GM21737 (cell line): ENCODE measurements at regions not wholly inside any gene's neighbourhood (a gene's known extent, or its start where the extent isn't known, plus 50 kb on each side); places are given as distances from the start of the nearest gene placed in this dataset.
"Not testable (repeated sequence)": the region's sequence is repeated elsewhere in the genome, so short reads cannot be mapped to it uniquely, and the experiment has no call there.

Source experiments
- ATAC-seq: cut with Tn5 transposase; IDR thresholded peaks from one replicate; pipeline ENCODE4 v1.9.1; 2021; ENCODE audit warnings: mild to moderate bottlenecking, moderate library complexity; ENCODE audit not compliant: unreplicated experiment

DNA sequence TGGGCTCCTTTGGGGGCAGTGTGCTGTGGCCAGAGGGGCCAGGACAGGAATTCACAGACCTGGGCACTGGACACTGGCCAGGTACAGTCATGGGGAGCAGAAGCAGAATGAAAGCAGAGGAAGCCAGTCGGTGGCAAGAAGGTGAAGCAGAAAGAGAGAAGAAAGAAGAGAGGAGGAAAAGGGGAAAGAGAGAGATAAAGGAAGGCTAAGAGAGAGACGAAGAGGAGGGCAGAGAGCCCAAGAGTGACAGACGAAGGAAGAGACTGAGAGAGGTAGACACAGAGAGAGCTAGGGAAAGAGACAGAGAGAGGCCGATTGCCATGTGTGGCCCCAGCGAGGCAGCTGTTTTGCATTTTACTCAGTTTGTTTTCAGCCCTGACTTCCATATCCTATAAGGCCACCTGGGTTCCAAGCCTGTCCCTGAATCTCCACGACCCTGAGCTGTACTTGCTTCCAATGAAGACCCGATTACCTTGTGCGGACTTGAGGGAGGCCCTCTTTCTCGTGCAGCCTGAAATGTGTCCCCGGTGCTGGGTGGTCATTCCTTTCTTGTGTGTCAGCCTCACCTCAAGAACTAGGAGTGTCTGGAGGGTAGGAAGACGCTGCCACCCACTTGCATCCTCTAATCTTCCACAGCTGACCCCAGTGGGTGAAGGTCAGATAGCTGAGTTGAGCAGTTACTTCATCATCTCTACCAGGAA lies 73.9 kb downstream of the LSM3 start:
- ATAC-seq, result no peak

DNA sequence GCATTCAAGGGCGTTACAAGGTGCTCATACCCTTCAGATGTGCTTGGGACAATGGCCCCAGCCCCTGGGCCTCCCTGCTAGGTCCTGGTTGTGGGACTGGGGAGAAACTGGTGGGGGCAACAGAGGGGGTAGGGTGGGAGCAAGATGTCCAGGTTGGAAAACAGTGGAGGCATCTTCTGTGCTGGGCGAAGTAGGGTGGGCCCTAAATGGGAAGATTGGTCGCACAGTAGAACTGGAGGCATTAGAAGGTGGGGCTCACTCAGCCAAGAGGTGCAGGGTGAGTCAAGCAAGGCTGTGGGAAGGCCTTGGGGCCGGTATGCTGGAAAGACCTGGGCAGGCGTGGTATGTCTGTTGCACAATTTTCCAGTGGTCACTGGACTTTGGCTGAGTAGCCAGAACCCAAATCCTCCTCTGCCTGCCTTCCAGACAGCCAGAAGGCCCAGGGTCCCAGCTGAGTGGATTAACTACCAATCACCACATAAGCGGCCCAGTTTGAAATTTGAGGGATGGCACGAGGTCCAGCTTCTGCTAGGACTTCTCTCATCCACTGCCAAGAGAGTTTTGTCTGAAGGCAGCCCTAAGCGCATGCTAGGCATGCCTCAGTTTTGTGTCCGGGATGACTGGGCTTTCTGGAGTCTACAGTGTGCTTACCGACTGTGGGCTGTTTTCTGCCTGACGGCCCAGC lies 74.5 kb downstream of the LSM3 start:
- no peak for ATAC-seq

DNA sequence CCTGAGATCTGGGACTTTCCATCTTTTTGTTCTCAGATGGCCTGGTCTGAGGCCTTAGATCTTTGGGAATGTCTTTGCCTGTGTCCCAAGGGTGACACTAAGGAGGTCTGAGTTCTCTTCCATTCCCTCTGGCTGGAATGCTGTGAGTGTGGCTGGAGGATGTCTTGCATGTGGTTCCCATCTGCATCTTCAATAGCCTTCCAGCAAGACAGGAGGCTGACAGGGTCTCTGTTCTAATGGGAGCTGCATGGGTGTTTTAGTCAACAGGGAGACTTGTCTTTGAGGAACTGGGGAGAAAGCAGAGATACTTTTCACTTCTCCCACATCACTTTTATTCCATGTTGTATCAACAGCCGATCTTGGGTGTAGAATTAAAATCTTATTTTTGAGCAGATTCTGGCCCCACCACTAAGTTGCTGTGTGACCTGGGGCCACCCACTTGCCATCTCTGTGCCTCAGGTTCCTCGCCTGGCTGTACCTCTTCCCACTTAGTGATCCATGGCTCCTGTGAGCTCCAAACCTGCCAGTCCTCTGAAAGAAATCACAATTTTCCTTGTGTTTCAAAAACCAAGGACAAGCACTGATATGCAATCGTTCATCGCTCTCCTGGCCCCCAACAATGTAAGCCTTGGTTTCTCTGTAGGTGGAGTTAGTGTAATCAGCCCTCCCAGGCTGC lies 75.2 kb downstream of the LSM3 start:
- ATAC-seq, result no peak

DNA sequence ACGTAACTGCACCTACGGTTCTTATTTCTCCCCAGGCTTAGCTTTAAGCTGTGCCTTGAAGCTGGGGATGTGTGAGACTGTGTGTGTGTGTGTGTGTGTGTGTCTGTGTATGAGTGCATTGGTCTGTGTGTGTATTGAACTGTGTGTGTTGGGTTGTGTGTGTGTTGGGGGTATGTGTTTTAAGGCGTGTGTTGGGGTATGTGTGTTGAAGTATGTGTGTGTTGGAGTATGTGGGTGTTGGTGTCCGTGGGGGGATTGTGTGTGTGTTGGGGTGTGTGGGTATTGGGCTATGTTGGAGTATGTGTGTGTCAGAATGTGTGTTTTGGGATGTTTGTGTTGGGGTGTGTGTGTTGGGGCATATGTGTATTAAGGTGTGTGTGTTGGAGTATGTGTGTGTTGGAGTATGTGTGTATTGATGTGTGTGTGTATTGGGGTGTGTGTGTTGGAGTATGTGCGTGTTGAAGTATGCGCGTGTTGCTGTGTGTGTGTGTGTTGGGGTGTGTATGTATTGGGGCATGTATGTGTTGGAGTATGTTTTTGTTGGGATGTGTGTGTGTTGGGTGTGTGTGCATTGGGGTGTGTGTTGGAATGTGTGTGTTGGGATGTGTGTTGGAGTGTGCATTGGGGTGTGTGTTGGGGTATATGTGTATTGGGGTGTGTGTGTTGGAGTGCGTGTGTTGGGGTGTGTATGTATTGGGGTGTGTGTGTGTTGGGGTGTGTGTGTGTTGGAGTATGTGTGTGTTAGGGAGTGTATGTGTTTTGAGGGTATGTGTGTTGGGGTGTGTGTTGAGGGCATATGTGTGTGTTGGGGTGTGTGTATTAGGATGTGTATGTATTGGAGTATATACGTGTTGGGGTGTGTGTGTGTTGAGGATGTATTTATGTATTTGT lies 76.4 kb downstream of the LSM3 start:
- no peak for ATAC-seq

DNA sequence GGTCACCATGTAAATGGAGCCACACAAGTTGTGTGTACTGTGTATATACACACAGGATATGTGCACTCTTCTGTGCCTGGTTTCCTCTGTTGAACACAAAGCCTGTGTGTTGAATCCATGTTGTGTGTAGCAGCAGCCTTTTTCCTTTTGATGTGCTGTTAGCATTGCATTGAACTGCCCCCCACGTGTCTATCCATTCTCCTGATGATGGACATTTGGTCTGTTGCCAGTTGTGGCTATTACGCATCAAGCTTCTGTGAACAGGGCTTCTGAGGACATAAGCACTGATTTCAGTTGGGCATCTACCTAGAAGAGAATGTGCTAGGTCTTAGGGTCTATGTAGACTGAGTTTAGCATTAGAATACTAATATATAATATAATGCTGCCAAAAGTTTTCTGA lies 77.4 kb downstream of the LSM3 start:
- ATAC-seq, result no peak

DNA sequence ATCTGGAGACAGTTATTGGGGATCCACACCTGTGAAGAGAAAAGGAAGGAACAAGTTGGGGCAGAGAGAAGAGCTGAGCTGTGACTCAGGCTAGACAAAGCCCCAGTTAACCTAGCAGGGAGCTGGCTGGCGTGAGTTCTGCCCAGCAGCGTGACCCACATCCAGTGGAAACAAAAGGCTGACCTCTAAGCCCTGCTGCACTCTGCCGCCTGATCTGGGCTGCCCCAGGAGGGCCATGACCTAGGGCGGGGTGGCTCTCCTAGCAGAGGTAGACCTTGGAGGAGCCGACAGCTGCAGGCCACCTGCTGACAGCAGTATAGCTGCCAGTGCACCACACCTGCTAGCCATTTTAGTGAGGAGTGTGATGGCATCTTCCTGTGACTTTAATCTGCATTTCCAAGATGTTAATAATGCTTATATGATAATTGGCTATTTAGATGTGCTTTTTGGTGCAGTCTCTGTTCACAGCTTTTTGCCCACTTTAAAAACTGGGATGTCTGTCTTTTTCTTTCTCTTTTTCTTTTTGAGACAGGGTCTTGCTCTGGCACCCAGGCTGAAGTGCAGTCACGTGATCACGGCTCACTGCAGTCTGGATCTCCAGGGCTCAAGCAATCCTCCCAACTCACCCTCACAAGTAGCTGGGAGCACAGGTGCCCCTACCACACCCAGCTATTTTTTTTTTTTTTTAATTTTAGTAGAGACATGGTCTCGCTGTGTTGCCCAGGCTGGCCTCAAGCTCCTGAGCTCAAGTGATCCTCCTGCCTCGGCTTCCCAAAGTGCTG lies 78.1 kb downstream of the LSM3 start:
- ATAC-seq, result no peak

DNA sequence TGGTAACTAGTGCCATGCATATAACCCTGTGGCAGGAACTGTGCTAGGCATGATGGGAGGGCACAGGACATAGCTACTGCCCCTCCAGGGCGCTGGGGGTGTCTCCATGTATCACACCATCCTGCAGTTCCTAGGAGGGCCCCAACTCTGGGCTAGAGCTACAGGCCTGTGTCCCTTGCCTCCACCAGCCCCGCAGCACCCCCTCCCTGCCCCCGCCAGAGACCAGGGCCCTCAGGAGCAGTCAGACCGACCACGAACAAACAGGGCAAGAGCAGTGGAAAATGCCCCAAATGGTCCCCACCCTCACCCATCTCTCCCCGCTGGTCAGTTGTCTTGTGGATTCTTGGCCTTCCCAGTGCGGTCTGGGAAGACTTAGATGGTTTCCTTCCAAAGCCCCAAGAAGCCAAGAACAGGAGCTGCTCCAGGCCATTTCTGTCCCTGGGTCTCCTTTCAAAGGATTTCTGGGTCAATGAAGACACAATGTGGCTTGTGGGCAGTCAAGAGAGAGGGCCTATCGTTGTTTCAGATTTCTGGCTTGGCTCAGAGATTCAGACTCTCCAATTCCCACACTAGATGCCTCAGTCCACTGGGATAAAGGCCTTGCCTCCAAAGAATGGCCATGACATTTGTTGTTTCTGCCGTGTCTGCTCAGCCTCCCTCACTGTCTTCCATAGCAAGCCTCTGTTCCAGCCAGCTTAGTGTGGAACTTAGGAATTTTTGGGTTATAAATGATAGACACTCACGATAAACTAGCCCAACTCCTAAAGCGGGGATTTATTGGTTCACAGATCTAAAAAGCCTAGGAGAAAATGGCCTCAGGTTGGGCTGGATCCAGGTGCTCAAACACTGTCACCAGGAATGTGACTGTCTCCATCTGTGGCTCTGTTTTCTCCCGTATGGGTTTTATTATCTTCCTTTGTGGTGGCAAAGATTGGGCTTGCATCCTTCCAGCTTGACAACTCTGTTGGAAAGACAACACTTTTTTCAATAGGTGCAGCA lies 80.6 kb downstream of the LSM3 start:
- ATAC-seq, result no peak

DNA sequence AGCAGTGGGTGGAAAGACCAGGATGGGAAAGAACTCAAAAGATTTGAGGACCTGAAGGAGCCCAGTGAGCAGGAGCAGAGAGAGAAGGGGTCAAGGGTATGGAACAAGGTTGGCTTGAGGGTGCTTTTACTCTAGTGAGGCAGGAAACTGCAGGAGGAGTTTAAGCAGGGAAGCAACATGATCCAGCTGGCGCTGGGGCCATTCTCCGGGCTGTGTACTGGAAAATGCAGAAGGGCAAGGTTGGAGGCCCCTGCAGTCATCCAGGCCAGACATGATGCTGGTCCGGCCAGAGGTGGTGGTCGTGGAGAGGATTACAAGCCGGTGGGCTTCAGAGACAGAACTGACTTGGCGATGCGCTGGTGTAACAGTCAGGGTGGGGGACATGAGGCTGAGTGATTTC lies 81.8 kb downstream of the LSM3 start:
- no peak for ATAC-seq

DNA sequence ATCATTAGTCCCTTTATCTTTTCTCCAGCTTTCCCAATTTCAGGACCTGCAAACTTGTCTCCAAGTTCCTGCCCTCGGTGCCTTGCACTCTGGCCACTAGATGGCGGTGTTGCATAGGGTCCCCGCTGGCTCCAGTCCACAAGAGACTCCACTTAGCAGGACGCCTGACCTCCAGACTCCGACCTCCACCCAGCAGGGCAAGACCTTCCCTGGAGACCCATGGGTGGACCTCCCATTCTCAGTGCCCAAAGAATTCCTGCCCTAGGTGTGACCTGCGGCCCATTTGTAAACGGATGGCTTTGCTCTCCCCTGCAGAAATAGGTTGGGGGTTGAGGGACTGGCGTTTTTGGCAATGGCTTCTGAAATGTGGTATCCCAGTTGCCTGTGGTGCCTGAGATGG lies 82.6 kb downstream of the LSM3 start:
- ATAC-seq, result no peak

DNA sequence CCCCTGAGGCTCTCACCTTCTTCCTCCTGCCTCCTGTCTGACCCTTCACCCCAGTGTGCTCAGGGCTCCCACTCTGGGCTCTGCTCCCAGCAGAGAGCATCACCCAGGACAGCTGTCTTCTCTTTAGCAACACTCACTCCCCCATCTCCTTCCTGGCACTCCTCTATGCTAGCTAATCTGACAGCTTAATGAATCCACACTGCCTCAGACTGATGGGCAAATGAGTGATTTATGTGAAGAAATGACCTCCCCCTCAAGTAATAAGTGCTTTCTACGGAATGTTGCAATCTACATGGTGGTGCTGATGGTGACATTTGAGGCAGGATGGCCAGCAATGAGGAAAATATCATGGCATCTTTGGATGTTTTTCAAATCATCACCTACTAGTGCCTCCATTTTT lies 83.6 kb downstream of the LSM3 start:
- no peak for ATAC-seq

DNA sequence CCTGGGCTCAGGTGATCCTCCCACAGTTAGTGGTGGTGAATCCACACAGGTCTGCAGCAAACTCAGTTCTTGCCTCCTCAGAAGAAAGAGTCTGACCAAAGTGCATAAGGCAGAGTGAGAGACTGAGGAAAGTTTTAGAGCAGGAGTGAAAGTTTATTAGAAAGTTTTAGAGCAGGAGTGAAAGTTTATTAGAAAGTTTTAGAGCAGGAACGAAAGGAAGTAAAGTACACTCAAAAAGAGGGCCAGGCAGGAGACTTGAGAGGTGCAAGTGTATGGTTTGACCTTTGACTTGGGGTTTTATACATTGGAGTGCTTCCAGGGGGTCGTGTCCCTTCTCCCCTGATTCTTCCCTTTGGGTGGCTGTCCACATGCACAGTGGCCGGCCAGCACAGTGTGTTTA lies 84.2 kb downstream of the LSM3 start:
- no peak for ATAC-seq

DNA sequence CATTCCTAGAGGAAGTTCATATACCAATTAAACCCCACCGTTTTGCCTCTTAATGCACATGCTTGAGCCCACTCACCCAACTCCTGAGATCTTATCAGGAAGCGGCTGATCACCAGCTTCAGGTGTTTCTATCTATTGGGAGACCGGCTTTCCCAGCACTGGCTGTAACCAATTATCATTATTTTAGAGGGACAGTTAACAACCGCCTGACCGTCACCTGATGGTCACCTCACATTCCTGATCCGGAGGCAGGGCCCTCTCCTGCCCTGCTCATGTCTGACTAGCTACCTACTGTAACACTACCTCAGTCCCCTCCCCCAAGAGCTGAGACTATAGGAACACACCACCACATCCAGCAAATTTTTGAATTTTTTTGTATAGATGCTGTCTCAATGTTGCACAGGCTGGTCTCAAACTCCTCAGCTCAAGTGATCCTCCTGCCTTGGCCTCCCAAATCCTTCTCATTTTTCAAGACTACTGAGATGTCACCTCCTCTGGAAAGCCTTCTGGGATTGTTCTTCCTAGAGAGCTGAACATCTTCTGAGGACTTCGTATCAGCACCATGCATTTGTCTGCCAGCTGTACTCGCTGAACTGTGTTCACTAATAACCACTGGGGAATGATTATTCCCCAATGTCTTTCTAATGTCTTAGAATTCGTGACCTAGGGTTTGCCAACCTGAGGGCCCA lies 84.8 kb downstream of the LSM3 start:
- no peak for ATAC-seq

DNA sequence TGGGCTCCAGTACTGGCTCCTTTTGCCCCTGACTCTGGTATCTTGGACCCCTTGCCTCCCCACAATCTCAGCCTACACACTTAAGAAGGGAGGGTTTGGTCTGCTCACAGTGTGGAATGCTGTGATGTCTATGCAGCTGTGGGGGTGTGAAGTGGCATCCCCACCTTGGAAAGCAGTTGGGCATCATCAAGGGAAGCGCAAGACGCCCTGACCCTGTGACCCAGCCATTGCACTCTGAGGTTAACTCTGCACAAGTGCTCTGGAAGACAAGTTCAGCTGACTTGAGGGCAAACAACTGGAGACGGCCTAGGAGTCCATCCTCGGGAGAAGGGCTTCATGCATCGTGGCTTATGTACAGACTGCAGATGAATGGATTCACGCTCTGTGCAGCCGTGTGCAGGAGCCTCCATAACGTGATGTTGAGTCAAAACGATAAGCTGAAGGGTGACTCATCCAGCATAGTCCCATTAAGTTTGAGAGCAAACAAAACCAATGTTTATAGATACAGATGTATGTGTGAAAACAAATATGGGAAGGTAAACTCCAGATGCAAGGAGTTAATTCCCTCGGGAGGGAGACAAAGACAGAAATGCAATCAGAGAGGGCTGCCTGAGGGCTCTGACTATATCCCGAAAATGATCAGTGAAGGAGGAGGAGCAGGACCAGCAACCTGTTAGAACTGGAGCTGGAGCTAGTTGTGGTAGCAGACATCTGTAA lies 86.8 kb downstream of the LSM3 start:
- no peak for ATAC-seq

DNA sequence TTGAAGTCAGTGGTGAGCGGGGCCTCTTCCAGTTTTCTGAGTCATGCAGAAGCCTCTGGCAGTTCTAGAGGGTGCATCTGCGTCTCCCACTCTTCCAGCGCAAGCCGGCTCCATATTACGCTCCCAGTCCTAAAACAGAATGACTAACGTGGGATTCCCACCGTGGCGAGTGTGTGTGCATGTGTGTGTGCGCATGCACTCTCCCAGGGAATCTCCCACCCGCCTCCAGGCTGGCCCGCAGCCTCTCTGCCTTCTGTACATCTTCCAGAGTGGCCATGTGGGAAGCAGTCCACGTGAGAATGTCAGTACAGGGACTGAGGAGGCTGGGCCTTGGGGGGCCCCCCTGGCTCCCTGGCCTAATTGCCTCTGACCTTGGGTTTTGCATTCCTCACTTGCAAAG lies 87.7 kb downstream of the LSM3 start:
- no peak for ATAC-seq

DNA sequence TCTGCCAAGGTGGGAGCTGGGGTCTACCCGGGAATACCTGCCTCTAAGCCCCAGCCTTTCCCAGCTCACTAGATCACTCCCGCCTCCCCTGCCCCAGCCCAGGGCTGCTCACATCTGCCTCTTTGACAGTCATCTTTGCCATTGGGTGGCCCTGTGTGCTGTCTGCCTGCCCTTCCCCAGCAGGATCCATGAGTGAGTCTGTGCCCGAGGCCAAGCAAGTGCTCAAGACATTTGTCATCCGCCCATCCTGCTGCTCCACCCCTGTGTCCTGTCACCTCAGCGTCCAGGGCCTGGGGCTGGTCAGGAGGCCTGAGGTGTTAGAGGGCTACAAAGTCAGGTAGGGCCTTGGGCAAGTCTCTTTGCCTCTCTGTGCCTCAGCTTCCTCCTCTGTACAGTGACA lies 89.4 kb downstream of the LSM3 start:
- ATAC-seq, result no peak

DNA sequence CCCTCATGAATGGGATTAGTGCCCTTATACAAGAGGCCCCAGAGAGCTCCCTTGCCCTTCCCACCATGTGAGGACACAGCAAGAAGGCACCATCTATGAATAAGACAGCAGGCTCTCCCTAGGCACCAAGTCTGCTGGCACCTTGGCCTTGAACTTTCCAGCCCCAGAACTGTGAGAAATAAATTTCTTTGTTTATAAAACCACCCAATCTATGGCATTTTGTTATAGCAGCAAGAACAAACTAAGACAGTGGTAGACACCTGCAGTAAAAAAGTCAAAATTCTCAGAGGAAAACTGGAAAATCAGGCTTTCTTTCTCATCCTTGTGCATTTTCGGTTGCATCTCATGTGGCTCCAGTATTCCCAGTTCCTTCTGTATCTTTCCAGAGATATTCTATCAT lies 90.3 kb downstream of the LSM3 start:
- no peak for ATAC-seq

DNA sequence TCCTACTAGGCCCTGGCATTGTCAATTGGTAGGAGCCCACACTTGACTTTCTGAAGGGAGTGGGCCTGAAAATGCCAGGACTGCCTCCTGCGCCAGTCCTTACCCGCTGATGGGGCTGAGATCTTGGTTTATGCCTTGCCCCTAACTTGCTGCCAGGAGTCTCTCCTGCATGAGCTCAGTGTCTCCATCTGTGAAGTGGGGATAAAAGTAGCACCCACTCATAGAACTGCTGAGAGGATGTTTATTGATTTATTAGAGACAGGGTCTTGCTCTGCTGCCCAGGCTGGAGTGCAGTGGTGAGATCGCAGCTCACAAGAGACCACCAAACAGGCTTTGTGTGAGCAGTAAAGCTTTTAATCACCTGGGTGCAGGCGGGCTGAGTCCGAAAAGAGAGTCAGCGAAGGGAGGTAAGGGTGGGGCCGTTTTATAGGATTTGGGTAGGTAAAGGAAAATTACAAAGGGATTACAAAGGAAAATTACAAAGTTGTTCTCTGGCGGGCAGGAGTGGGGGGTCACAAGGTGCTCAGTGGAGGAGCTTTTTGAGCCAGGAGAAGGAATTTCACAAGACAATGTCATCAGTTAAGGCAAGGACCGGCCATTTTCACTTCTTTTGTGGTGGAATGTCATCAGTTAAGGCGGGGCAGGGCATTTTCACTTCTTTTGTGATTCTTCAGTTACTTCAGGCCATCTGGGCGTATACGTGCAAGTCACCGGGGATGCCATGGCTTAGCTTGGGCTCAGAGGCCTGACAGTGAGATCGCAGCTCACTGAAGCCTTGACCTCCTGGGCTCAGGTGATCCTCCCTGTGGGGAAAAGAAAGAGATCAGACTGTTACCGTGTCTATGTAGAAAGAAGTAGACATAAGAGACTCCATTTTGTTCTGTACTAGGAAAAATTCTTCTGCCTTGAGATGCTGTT lies 93.7 kb downstream of the LSM3 start:
- ATAC-seq, result not testable (repeated sequence)
